ENCODE measurements at regions not wholly inside any gene's neighbourhood (a gene's known extent, or its start where the extent isn't known, plus 50 kb on each side); places are given as distances from the start of the nearest gene placed in this dataset.
A peak's percentile ranks its signal among the peaks of the same experiment; 100 is the strongest.

DNA sequence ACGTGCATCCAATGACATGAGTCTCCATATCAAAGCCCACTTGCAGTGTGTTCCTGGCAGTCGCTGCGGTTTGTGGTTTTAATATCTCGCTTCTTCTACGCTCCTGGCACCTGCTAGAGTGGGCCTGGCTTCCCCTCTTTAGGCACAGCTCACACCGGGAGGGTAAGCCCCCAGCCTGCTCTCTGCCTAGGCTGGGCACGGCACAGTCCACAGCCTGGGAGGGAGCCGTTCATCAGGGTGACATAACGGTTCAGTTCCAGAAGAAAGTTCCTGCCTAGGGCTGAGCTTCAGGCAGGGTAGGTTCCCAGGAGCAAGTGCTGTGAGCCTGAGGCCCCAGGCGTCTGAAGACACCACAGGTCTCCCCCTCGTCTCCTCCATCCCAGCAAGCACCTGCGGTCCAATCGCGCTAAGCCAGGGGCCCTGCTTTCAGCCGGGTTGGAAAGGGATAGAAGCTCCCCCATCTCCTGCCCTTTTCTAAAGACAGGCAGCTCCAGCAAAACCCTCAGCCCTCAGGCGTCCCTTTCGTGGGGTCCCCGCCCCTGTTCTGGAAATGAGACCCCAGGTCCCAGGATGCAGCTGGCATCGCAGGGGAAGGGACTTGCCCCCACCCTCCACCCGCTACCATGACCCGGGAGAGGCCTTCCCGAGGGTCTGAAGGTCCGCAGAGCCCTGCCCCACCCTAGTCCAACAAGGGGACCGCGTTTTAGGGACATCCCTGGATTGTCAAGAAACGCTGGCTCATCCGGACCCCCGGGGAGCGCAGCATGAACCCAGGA is 121.6 kb upstream of the ZNF507 start:
- peak; percentile 1 for DNase-seq

DNA sequence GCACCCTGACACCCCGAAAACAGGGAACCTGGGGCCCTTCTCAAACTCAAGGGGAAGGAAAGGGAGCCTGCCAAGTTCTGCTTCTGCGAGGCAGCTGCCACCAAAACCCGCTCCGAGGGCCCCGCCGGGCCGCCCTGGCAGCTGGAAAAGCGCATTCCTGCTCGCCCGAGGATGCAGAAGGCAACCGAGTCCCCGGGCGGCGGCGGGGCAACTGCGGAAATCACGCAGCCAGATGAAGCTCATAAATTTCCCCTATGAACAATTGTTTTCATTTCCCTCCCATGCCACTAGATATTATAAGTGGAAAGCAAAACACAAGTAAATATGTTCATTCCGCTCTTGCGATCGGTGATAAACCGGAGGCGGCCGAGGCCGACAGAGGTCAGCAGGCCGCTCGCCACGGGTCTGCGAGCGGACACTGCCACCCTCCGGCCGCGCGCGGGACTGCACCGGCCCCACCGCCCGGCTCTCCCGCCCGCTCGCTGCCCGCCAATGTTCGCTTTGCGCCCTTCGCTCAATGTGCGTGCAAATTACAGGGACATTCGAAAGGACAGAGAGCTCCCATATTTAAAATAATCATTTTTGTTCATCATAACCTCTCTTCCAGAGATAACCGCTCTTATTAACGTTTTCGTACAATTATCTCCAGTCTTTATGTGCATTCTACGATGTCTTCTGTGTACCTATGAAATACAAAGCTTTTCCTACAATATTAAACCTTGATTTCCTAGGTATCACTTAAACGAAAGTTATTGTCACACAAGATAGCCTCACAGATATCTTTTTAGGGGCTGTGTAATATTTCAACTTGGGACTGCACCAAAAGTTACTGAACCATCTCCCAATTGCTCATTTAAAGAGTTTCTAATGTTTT is 120.8 kb upstream of the ZNF507 start:
- DNase-seq = peak; percentile 68

DNA sequence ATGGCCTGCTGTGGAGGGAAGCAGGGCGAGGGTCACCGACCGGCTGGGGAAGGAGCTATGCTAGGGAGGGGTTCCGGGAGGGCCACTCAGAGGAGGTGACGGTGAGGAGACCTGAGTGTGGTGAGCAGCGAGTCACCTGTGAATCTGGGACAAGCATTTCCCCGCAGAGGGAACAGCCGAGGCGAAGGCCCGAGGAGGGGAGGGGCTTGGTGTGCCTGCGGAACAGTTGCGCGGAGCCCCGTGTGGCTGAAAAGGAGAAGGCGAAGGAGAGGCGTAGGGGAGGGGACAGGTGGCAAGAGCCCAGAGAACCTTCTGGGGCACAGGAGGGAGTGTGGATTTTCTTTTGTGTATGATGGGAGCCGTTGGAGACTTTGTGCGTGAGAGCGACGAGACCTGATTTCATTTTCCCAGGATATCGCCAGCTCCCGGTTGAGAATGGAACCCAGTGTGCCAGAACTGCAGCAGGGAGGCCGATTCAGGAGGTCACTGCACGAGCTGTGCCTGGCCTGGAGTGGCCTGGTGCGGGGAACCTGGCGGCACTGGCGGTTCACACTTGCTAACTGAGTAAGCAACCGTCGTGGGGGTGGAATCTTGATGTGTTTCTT is 117.7 kb upstream of the ZNF507 start:
- DNase-seq = no peak

DNA sequence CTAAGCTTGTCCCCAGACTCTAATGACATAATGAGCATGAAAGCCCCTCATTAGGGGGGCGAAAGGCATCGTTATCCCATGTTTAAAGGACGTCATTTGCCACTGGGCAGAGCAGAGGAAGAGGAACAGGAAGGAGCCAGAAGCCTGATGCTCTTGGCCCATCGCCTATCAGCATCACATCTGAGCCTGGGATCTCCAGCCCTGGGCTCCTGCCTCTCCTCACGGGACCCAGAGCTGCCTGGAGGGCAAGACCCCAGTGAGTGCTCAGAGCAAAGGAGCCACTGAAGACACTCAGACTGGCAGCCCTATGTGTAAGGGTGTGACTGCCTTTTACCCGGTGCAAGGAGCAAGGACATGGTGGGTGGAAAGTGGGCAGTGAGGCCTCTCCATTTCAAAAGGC is 115.0 kb upstream of the ZNF507 start:
- no peak for DNase-seq

DNA sequence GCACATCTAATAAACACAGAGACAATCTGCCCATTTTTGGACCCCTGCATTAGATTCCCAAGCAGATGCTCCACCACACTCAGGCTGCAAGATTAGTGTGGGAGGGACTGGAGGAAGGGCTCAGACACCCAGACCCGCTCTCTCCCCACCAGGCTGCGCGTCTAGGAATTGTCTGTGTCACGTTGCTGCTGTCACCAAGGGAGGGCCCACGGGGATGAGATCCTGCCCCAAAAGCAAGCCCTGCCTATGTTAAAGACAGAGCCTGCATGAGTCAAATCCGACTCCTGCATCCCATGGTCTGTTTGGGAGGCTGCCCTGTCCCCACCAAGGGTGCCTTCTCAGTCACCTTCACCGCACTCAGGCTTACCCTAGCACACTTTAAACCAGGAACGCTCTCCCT is 114.4 kb upstream of the ZNF507 start:
- DNase-seq = no peak

DNA sequence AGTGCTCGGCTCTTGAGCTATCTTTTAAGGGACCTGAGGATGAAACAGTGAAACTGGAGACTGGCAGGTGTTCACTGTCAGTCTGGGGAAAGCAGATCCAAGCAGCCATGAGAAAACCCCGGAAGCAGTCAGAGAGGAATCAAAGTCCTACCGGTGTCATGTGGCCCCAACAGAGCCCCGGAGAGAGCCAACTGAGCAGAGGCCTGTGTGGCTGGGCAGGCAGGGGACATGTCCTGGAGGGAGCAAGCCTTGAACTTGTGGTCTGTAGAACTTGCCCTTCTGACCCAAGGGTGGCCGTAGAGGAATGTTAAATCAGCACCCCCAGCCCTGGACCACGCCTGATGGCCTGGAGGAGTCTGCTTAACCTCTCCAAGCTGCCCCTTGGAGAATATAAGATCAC is 113.7 kb upstream of the ZNF507 start:
- DNase-seq = no peak

DNA sequence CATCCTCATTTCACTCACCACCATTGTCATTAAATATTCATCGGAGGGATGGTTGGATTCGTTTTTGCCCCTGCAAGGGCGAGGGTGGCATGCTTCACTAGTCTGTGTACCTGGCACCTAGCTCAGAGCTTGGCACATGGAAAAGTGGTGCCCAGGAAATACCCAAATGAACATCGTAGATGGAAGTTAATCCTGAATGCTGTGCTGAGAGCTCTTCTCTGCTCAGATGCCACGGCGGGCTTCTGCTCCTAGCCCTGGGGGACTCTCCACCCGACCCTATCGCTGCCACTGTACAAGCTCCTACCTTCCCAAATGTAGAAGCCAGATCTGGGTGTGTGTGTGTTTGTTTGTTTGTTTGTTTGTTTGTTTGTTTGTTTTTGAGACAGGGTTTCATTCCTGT is 113.0 kb upstream of the ZNF507 start:
- no peak for DNase-seq

DNA sequence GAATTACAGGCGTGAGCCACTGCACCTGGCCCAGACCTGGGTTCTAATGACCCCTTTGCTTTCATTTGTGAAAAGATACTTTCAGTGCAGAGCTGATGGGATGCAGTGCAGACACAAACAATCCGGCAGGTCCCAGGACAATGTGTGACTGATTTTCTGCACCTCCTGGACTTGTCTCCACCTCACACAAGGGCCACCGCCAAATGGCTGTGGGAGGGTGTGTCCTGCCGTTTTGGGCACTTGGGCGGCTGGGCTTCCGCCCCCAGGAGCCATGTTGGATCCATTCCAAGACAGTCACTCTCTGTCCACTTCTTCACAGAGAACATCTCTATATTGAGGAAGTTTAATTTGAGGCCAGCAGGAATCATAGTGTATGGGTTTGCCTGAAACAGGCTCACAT is 112.3 kb upstream of the ZNF507 start:
- no peak for DNase-seq

DNA sequence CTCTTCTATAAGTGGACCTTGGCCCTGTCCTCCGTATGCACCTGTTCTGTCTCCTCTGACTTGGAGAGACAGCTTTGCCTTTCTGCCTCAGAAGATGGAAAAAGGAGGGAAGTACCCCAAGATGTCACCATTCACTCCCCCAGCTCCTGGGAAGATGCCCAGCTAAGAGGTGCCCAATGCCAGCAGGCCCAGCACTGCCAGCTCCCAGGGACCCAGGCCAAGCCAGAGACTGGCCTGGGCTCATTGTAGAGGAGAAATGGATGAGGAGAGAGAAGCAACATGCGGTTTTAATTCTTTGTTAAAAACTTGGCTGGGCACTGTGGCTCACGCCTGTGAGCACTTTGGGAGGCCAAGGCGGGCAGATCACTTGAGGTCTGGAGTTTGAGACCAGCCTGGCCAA is 111.5 kb upstream of the ZNF507 start:
- DNase-seq = no peak

DNA sequence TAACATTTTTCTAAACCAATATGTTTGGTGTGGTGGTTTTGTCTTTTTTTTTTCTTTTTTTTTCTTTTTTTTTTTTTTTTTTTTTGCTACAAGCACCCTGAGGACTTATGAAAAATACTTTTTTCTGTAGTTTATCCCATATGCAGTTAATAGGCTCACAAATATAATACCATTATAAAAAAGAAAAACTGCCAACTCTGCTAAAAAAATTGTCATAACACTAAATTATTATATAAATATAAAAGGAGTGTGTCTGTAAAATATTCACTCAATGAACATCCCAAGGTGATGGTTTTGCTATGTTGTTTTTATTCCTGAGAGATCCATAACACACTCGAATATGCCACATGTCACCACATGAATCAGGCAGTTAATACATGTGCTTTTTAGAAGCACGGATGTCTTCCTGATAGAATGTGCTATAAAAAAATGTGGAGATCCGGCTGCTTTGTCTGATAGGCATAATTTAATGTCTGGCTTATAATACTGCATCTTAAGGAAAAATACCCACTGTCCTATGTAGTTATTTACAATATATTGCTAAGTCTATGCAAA is 110.7 kb upstream of the ZNF507 start:
- no peak for DNase-seq

DNA sequence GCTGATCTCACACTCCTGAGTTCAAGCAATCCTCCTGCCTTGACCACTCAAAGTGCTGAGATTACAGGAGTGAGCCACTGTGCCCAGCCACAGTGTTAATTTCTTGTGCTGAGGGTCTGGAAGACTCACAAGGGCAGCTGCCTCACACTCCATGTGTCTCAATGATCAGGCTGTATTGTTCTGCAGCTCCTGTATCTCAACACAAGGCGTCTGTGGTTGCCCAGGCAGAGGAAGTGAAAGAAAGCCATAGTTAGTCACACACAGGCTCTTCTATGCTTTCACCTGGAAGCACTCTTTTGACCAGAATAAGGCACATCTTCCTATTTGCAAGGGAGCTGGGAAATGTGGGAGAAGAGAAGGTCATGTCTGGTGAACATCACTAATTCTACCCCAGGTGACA is 107.3 kb upstream of the ZNF507 start:
- DNase-seq = no peak

DNA sequence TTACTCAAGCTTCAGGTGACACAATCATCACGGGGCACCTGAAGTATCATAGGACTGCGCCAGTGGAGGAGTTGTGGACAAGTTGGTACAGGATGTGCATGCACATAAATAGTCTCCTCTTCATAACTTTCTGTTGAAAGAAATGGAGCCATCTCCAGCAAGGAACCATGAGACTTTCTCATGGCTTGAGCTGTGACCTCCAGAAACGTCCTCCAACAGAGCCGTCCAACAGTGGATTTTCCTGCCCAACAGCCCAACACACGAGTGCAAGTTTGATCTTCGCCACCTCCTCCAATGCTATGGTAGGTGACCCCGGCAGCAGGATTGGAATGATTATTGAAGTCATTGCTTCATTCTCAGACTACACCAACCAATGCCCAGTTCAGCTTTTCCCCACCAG is 105.1 kb upstream of the ZNF507 start:
- DNase-seq = no peak

DNA sequence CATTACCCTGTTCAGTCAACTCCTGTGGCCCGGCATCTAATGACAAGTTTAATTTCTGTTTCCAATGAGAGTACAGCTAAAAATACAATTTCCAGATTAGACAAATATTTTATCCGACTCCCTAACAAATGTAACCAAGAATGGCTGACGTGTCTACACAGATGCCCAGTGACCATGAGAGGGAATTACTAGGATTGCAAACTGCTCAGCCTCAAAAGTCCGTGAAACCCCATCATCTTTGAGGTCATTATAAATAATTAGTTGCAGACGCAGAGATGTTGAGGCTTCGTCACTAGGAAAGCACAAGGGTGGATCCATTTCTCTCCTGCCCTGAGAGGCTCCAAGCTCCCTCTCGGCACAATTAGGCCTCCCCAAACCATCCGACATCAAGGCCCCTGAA is 104.1 kb upstream of the ZNF507 start:
- DNase-seq = no peak

DNA sequence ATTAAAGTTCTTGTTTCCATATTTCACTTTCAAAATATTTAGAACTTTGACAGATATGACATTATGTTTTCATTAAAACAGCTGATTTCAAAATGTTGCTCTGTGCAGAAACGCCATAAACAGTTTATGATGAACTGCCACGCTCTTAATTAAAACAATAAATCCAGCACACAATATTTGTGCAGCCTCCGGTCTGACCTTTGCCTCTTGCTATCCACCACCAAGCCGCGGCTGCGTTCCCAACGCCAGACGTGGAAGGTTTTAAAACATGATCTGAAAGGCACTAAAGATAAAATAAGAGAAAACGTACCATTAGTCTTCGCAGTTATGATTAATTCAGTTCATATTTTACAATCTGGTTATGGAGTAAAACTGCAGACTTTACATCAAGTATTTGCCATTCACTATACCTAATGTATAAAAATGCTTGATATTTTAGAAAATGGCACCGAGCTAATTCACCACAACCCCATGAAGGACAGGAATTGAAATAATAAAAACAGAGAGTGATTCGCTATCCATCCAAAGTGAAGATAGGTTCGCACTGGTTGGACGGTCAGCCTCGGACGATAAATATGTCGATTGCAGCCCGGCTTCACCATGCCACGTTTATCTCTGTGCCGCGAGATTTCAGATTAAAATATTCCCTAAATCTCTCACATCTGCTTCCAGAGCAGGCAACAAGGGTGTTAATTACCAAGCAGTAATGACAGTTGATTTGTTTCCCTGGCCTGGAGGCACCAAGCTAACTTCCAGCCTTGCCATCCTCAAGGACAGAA is 103.3 kb upstream of the ZNF507 start:
- DNase-seq = no peak

DNA sequence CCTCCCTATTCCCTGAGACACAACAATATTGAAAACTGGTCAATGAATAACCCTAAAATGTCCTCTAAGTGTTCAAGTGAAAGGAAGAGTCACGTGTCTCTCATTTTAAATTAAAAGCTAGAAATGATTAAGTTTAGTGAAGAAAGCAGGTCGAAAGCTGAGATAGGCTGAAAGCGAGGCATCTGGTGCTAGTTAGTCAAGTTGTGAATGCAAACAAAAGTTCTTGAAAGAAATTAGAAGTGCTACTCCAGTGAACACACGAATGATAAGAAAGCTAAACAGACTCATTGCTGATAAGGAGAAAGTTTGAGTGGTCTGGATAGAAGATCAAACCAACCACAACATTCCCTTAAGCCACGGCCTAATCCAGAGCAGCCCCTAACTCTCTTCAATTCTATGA is 99.4 kb upstream of the ZNF507 start:
- no peak for DNase-seq

DNA sequence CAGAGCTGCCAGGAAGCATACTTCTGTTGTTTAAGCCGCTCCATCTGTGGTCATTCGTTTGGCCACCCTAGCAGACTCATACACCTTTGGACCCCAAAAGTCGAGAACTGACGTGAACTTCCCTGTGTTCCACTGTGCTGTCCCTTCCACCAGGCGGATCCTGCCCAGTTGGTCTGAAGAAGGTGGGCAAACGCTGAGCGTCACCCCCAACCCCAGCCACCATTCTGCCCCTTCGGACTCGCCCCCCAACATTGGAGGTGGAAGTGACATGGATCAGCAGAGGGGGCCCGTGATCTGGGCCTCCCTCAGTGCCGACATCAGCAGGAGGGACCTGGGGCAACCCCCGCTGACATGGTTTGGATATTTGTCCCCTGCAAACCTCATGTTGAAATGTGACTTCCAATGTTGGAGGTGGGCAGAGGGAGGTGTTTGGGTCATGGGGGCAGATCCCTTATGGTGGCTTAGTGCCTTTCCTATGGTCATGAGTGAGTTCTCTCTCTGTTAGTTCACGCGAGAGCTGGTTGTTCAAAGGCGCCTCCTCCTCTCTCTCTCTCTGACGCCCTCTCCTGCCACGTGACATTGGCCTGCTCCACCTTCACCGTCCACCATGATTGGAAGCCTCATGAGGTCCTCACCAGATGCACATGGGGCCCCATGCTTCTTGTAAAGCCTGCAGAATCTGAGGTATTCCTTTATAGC is 93.6 kb upstream of the ZNF507 start:
- DNase-seq = no peak

DNA sequence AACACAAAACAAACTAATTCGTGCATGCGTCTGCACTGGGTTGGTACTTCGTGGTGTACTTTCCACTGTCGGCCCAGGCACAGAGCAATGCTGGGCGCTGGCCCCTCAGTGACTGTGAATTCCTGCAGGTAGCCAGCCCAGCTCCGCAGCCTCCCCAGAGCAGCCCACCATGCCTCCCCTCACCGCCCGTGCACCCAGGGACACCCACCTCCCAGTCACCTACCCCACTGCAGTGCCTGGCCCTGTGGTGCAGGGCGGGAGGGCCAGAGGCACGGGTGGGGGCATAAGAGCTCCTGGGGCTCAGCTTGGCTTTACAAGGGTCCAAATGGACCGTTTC is 93.1 kb upstream of the ZNF507 start:
- DNase-seq = no peak

DNA sequence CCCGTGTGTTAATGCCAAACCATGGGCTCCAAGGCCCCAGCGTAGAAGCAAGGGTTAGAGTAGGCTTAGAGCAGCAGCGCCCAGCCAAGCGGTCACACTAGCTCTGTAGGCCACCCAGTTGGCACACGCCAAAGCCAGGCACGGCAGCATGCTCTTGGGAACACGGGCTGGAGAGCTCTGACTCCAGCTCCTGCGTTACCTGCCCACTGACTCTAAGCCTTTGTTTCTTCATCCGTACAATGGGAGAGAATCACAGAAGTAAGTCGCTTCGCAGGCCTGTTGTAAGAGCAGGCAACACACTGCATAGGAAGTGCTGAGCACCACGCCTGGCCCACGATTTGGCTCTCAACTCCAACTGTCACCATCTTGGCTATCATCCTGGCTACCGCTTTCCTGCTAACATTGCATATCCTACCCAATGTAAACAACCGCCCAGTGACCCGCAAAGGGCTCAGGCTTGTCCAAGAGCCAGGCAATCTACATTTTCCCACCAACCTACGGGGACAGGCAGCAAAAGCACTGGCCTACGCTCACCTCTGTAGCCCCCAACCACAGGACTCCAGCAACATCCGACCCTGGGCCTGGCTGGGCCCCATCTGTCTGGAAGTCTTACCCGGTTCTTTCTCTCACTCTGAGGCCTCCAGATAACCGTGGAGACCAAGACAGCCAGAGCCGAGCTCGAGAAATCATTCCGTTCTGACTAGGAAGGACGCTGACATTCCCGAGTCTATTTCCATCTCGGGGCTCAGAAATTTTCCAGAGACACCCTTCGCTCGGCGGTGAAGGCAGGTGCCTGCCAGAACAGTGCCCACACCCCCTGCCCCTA is 91.5 kb upstream of the ZNF507 start:
- DNase-seq = no peak

DNA sequence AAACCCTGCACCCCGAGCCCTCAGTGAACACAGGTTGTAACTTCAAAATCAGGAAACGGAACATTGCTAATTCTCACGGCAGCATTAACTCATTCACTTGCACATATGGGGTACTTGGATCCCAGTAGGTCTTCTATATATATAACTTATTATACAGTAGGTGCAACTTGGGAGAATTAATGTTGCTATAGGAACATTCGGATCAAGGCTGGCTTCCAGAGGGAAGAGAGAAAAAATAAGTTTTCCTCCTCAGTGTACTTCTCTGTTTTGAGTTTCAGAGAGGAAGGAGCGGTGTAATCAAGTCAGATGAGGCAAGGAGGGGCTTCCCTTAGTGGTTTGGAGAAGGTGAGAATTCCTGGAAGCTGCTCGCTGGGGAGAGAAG is 90.9 kb upstream of the ZNF507 start:
- no peak for DNase-seq

DNA sequence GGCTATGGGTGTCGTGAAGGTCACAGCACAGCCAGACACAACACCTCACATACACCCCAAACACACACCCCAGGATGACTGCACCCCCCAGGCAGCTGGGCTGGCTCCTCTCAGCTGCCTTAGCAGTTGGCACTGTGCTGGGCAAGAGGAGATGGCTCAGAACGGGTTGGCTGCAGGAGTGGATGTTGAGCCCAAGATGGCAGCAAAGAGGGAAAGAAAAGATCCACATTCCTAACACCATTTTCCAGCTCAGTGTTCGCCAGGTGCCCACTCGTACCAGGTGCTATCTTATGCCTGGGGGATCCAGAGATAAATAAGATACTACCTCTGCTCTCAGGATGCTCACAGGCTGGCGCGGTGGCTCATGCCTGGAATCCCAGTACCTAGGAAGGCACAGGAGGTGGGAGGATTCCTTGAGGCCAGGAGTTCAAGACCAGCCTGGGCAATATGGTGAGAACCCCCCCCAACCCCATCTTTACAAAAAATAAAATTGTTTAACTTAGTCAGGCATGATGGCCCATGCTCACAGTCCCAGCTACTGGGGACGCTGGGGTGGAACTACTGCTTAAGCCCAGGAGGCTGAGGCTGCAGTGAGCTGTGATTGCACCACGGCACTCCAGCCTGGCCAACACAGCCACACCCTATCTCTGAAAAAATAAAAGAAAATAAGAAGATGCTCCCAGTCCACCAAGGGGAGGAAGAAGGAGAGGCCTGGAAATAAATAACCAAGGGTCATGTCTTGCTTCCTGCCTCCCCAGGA is 89.7 kb upstream of the ZNF507 start:
- DNase-seq = no peak
